ENCODE measurements at regions not wholly inside any gene's neighbourhood (a gene's known extent, or its start where the extent isn't known, plus 50 kb on each side); places are given as distances from the start of the nearest gene placed in this dataset.

GRCh38 chr2:2856723-2857415 is 520.7 kb downstream of the EIPR1 start:
- no peak for DNase-seq (ENCODE audit: extremely low spot score)
- POLR2A ChIA-PET: no interaction called here
- TF ChIP-seq, protein P1, sequence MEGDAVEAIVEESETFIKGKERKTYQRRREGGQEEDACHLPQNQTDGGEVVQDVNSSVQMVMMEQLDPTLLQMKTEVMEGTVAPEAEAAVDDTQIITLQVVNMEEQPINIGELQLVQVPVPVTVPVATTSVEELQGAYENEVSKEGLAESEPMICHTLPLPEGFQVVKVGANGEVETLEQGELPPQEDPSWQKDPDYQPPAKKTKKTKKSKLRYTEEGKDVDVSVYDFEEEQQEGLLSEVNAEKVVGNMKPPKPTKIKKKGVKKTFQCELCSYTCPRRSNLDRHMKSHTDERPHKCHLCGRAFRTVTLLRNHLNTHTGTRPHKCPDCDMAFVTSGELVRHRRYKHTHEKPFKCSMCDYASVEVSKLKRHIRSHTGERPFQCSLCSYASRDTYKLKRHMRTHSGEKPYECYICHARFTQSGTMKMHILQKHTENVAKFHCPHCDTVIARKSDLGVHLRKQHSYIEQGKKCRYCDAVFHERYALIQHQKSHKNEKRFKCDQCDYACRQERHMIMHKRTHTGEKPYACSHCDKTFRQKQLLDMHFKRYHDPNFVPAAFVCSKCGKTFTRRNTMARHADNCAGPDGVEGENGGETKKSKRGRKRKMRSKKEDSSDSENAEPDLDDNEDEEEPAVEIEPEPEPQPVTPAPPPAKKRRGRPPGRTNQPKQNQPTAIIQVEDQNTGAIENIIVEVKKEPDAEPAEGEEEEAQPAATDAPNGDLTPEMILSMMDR (IDR thresholded peaks at IDR 0.05; ENCODE audit: control extremely low read depth, extremely low read depth, low read depth, missing control alignments): no peak
- CTCF ChIA-PET: interaction anchor here (1.9 kb wide), 1 partner anchor 12 kb away, joined by 6 read pairs; no protein-coding TSS in a partner anchor

DNA sequence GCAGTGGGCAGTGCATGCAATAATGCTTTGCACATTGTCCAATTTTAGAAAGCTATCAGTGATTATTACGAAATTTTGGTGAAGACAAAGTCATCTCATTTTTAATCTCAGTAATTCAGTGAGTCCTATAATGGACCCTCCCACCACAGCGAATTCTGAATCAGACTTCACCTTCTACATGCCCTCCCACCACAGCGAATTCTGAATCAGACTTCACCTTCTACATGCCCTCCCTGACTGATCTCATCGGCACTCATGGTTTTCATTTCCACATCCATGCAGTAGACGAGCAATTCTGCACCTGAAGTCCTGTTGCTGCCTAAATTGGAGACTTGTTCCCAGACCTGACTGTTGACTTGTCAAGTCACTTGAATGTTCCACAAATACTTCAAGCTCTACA is 522.3 kb downstream of the EIPR1 start:
- ChIA-PET POLR2A (no interaction called here), CTCF (interaction anchor here (1.9 kb wide), 1 partner anchor 11 kb away, joined by 6 read pairs; no protein-coding TSS in a partner anchor)
- DNase-seq (ENCODE audit: extremely low spot score): no peak
- TF ChIP-seq, protein P1 (IDR thresholded peaks at IDR 0.05; ENCODE audit: control extremely low read depth, extremely low read depth, low read depth, missing control alignments): no peak

- TF ChIP-seq, protein P1 (IDR thresholded peaks at IDR 0.05; ENCODE audit: control extremely low read depth, extremely low read depth, low read depth, missing control alignments): no peak
- ChIA-PET POLR2A (no interaction called here), CTCF (no interaction called here)
- no peak for DNase-seq (ENCODE audit: extremely low spot score)
Observed at GRCh38 chr2:2853346-2853745, 522.3 kb upstream of the MYT1L start.

- POLR2A ChIA-PET: no interaction called here
- no peak for DNase-seq (ENCODE audit: extremely low spot score)
- TF ChIP-seq, protein P1 (IDR thresholded peaks at IDR 0.05; ENCODE audit: control extremely low read depth, extremely low read depth, low read depth, missing control alignments): no peak
- CTCF ChIA-PET: no interaction called here
Observed at GRCh38 chr2:2851806-2852777, 521.0 kb upstream of the MYT1L start.

- no peak for DNase-seq (ENCODE audit: extremely low spot score)
- TF ChIP-seq, protein P1 (IDR thresholded peaks at IDR 0.05; ENCODE audit: control extremely low read depth, extremely low read depth, low read depth, missing control alignments): no peak
- CTCF ChIA-PET: no interaction called here
- POLR2A ChIA-PET: no interaction called here
Observed at GRCh38 chr2:2851316-2851715, 520.2 kb upstream of the MYT1L start.

DNA sequence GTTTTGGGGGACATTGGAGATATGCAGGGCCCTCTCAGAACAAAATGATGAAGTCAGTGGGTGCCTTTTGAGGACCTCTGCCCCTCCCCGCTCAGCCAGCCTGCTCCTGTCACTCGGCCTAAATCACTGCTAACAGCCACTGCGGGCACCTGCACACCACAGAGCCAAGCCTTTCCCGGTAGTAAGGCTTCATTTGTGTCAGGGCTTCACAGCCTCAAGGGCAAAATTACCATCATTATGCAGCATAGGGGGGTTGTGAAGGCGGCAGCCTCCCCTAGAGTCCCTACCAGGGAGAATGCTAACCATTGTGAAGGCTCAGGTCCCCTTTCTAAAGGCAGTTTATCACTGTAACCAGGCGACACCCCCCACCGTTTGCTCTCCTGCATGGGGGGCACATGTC is 519.8 kb upstream of the MYT1L start:
- TF ChIP-seq, protein P1 (IDR thresholded peaks at IDR 0.05; ENCODE audit: control extremely low read depth, extremely low read depth, low read depth, missing control alignments): no peak
- DNase-seq (ENCODE audit: extremely low spot score): no peak
- ChIA-PET POLR2A (no interaction called here), CTCF (no interaction called here)
